IMR-90 (cell line): ENCODE measurements at regions not wholly inside any gene's neighbourhood (a gene's known extent, or its start where the extent isn't known, plus 50 kb on each side); places are given as distances from the start of the nearest gene placed in this dataset.

Source experiments
- ATAC-seq: fragments of 200-7000 bp; cut with Tn5 transposase; 2 replicates; pipeline ENCODE4 v1.9.1; 2020; ENCODE audit warnings: low read depth, mild to moderate bottlenecking, moderate library complexity
- BruUV-seq: library from RNA; stranded (reverse); fragments of 400-500 nt; replicated peaks from 2 replicates; lab custom pipeline; 2021; lab: Mats Ljungman, UMichigan
- CTCF ChIA-PET: fragments of 300-600 bp; formaldehyde crosslinking; extraction: SDS; loops from one replicate; lab custom pipeline; 2021; ENCODE audit warnings: antibody characterized with exemption; lab: Yijun Ruan, JAX
- POLR2A ChIA-PET: fragments of 300-600 bp; sonication (Branson Sonifier 250); formaldehyde crosslinking; loops from one replicate; lab custom pipeline; 2022; ENCODE audit warnings: antibody characterized with exemption; ENCODE audit not compliant: unreplicated experiment; lab: Charles Lee
- DNase-seq: peaks from one replicate; pipeline ENCODE4 v3.0.0; 2013
- H2AFZ ChIP-seq: replicated peaks from 2 replicates; pipeline ENCODE3; 2013; ENCODE audit warnings: low read length, mild to moderate bottlenecking; ENCODE audit not compliant: poor library complexity
- H2AK5ac ChIP-seq: 2 replicates; pipeline ENCODE4 v1.6.1; 2013; ENCODE audit warnings: low read depth, low read length, inconsistent platforms
- H2AK9ac ChIP-seq: replicated peaks from 2 replicates; pipeline ENCODE3; 2013; ENCODE audit warnings: mild to moderate bottlenecking, low read depth, low read length, moderate library complexity; ENCODE audit not compliant: poor library complexity
- H2BK120ac ChIP-seq: 2 replicates; pipeline ENCODE4 v1.6.1; 2013; ENCODE audit warnings: low read depth, low read length, inconsistent platforms
- H2BK15ac ChIP-seq: 3 replicates; pipeline ENCODE4 v1.6.1; 2013; ENCODE audit warnings: low read depth, low read length, inconsistent platforms
- H2BK20ac ChIP-seq: 2 replicates; pipeline ENCODE4 v1.6.1; 2013; ENCODE audit warnings: low read depth, mild to moderate bottlenecking, inconsistent platforms, low read length, moderate library complexity
- H2BK5ac ChIP-seq: 2 replicates; pipeline ENCODE4 v1.6.1; 2013; ENCODE audit warnings: mild to moderate bottlenecking, low read depth, low read length, inconsistent platforms; ENCODE audit not compliant: poor library complexity, severe bottlenecking
- H3K14ac ChIP-seq: replicated peaks from 2 replicates; pipeline ENCODE4 v1.6.1; 2013; ENCODE audit warnings: low read depth, low read length, inconsistent platforms
- H3K18ac ChIP-seq: 2 replicates; pipeline ENCODE4 v1.6.1; 2013; ENCODE audit warnings: low read depth, low read length, control low read depth
- H3K23ac ChIP-seq: 2 replicates; pipeline ENCODE4 v1.6.1; 2013; ENCODE audit warnings: low read depth, low read length, inconsistent platforms
- H3K27ac ChIP-seq: 2 replicates; pipeline ENCODE4 v1.5.1; 2013; ENCODE audit warnings: mild to moderate bottlenecking, control low read depth, low read length; ENCODE audit not compliant: insufficient read depth
- H3K27me3 ChIP-seq: 2 replicates; pipeline ENCODE4 v1.6.1; 2013; ENCODE audit warnings: low read length; ENCODE audit not compliant: control insufficient read depth, insufficient read depth
- H3K36me3 ChIP-seq: 2 replicates; pipeline ENCODE4 v1.6.1; 2013; ENCODE audit warnings: low read length, mixed read lengths; ENCODE audit not compliant: control insufficient read depth, insufficient read depth
- H3K4ac ChIP-seq: 2 replicates; pipeline ENCODE4 v1.6.1; 2013; ENCODE audit warnings: low read depth, low read length, inconsistent platforms
- H3K4me1 ChIP-seq: 2 replicates; pipeline ENCODE4 v1.6.1; 2013; ENCODE audit warnings: low read length, mixed read lengths; ENCODE audit not compliant: control insufficient read depth, insufficient read depth
- H3K4me2 ChIP-seq: 2 replicates; pipeline ENCODE4 v1.6.1; 2013; ENCODE audit warnings: low read depth, mild to moderate bottlenecking, control low read depth, low read length, moderate library complexity
- H3K4me3 ChIP-seq: 2 replicates; pipeline ENCODE4 v1.5.1; 2013; ENCODE audit warnings: low read depth, mild to moderate bottlenecking, control low read depth, low read length, moderate library complexity; ENCODE audit not compliant: insufficient read depth
- H3K56ac ChIP-seq: 2 replicates; pipeline ENCODE4 v1.6.1; 2013; ENCODE audit warnings: low read length, inconsistent platforms; ENCODE audit not compliant: insufficient read depth; ENCODE audit errors: extremely low read depth
- H3K79me1 ChIP-seq, 2 experiments: 2 replicates each; pipeline ENCODE4 v1.6.1; 2013; ENCODE audit warnings: low read length in 2 of 2, inconsistent platforms in 1 of 2, low read depth in 1 of 2
- H3K9ac ChIP-seq: 2 replicates; pipeline ENCODE4 v1.6.1; 2013; ENCODE audit warnings: low read depth, low read length, control low read depth
- H3K9me1 ChIP-seq: 2 replicates; pipeline ENCODE4 v1.6.1; 2013; ENCODE audit warnings: low read length, inconsistent platforms; ENCODE audit not compliant: insufficient read depth
- H3K9me3 ChIP-seq: 2 replicates; pipeline ENCODE4 v1.6.1; 2013; ENCODE audit warnings: low read length; ENCODE audit not compliant: control insufficient read depth, insufficient read depth
- H4K20me1 ChIP-seq: 2 replicates; pipeline ENCODE4 v1.6.1; 2013; ENCODE audit warnings: low read length, inconsistent platforms; ENCODE audit not compliant: insufficient read depth
- H4K5ac ChIP-seq: 2 replicates; pipeline ENCODE4 v1.6.1; 2013; ENCODE audit warnings: mild to moderate bottlenecking, low read depth, low read length, control low read depth
- H4K8ac ChIP-seq, 2 experiments: 2 replicates each; pipeline ENCODE4 v1.6.1; 2013; ENCODE audit warnings: low read depth in 2 of 2, low read length in 2 of 2, control low read depth in 1 of 2, inconsistent platforms in 1 of 2
- H4K91ac ChIP-seq: 2 replicates; pipeline ENCODE4 v1.6.1; 2013; ENCODE audit warnings: low read depth, low read length, inconsistent platforms; ENCODE audit not compliant: insufficient read depth
- ELK1 ChIP-seq: fragments of 150-350 bp; IDR thresholded peaks from 2 replicates; pipeline ENCODE4 v1.6.1; 2016; ENCODE audit warnings: low read depth, mild to moderate bottlenecking, low read length, moderate library complexity, borderline replicate concordance
- MAFK ChIP-seq: IDR thresholded peaks from 2 replicates; pipeline ENCODE4 v1.6.1; 2012; ENCODE audit warnings: low read depth, low read length, improper control_type of control experiment
- NFE2L2 ChIP-seq: fragments of 150-350 bp; IDR thresholded peaks from 2 replicates; pipeline ENCODE4 v1.6.1; 2016; ENCODE audit warnings: low read depth, mild to moderate bottlenecking, low read length
- dilution Hi-C: fragments of 300-500 bp; cut with HindIII; formaldehyde crosslinking; loops from one replicate; pipeline ENCODE4 v1.14.3; 2018; ENCODE audit warnings: low sequenced_read_pairs; ENCODE audit not compliant: unreplicated experiment
- in situ Hi-C: fragments of 300-500 bp; cut with MboI; formaldehyde crosslinking; loops from 3 replicates; pipeline ENCODE4 v1.14.3; 2019; ENCODE audit warnings: low sequenced_read_pairs, inconsistent platforms, mixed read lengths
- intact Hi-C: fragments of 100-400 bp; cut with micrococcal nuclease; formaldehyde crosslinking; loops from 2 replicates; pipeline ENCODE4 v1.10.0; 2022
- TF ChIP-seq, protein P1 (sequence below): fragments of 150-350 bp; IDR thresholded peaks from 2 replicates; pipeline ENCODE4 v1.6.1; 2017; ENCODE audit warnings: mild to moderate bottlenecking, antibody characterized with exemption, low read length, low read depth

DNA sequence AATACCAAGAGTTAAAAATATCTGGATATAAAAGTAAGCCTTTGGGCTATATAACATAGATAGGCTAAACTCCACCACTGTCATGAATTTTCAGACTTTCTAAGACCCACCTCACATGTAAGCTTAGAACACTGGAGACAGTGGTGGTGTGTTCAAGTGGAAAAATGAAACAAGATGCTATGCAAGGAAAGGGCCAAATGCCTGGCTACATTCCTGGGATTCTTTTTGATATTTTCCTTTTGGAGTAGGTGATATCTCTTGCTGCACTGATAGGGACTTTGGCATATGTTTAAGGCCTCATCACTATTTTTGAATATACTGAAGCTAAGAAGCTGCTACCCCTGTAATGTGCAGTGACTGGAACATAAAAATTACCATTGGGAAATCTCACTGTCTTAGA is 341.3 kb downstream of the SLC16A7 start:
- Histone ChIP-seq H4K8ac (no peak overlapping the region), H3K36me3 (no peaks in the 10 kb centered on the region), H3K79me1 (no peaks in the 10 kb centered on the region), H3K27ac (no peak overlapping the region), H2AK9ac (no peak overlapping the region), H3K23ac (no peak overlapping the region), H4K20me1 (no peaks in the 10 kb centered on the region), H4K5ac (no peak overlapping the region; the same call in 1 of the 2 replicates), H3K18ac (no peak overlapping the region), H3K9ac (no peak overlapping the region), H2AK5ac (no peak overlapping the region), H3K9me1 (no peaks in the 10 kb centered on the region), H3K4ac (no peak overlapping the region), H4K91ac (no peak overlapping the region), H3K4me3 (no peak overlapping the region), H2BK15ac (no peak overlapping the region), H2AFZ (no peak overlapping the region), H3K14ac (no peak overlapping the region), H3K4me2 (no peak overlapping the region), H2BK20ac (no peak overlapping the region), H2BK120ac (no peak overlapping the region), H3K27me3 (no peaks in the 10 kb centered on the region), H3K4me1 (no peaks in the 10 kb centered on the region; the same call in 1 of the 2 replicates), H3K9me3 (no peaks in the 10 kb centered on the region), H3K56ac (no peak overlapping the region), H2BK5ac (no peak overlapping the region)
- BruUV-seq, result no TSS peak
- ChIA-PET CTCF (no interaction called here), POLR2A (no interaction called here)
- ATAC-seq (peak; percentile 67), DNase-seq (no peak)
- in situ Hi-C loops, result no loop called here
- dilution Hi-C loops, result no loop called here
- intact Hi-C loops, result no loop called here
- TF ChIP-seq, protein P1, sequence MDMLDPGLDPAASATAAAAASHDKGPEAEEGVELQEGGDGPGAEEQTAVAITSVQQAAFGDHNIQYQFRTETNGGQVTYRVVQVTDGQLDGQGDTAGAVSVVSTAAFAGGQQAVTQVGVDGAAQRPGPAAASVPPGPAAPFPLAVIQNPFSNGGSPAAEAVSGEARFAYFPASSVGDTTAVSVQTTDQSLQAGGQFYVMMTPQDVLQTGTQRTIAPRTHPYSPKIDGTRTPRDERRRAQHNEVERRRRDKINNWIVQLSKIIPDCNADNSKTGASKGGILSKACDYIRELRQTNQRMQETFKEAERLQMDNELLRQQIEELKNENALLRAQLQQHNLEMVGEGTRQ, result no peak
- no peak for TF ChIP-seq MAFK
- no peak for TF ChIP-seq ELK1
- TF ChIP-seq NFE2L2, result no peak
